CD4-positive, alpha-beta T cell treated with Interleukin-17A for 1 hour (primary cell): ENCODE measurements at regions not wholly inside any gene's neighbourhood (a gene's known extent, or its start where the extent isn't known, plus 50 kb on each side); places are given as distances from the start of the nearest gene placed in this dataset.

ENCODE experiments used
- DNase-seq: peaks from one replicate; pipeline ENCODE4 v3.0.0-alpha.2; 2020

GRCh38 chr14:85409481-85410210 lies 120.3 kb upstream of the FLRT2 start:
- DNase-seq = no peak

GRCh38 chr14:85412756-85413155 lies 117.2 kb upstream of the FLRT2 start:
- DNase-seq = no peak

- DNase-seq = no peak
Observed at GRCh38 chr14:85413836-85414526, 116.0 kb upstream of the FLRT2 start.

GRCh38 chr14:85415015-85415712 lies 114.8 kb upstream of the FLRT2 start:
- no peak for DNase-seq

- no peak for DNase-seq
Observed at GRCh38 chr14:85416771-85417170, 113.2 kb upstream of the FLRT2 start.

GRCh38 chr14:85417396-85417795 lies 112.5 kb upstream of the FLRT2 start:
- DNase-seq = no peak

GRCh38 chr14:85418721-85419120 lies 111.2 kb upstream of the FLRT2 start:
- no peak for DNase-seq

GRCh38 chr14:85420278-85420677 lies 109.7 kb upstream of the FLRT2 start:
- DNase-seq = no peak

- DNase-seq = no peak
Observed at GRCh38 chr14:85420707-85421106, 109.2 kb upstream of the FLRT2 start.

GRCh38 chr14:85421186-85421877 lies 108.6 kb upstream of the FLRT2 start:
- no peak for DNase-seq

- no peak for DNase-seq
Observed at GRCh38 chr14:85423889-85424288, 106.1 kb upstream of the FLRT2 start.

- DNase-seq = no peak
Observed at GRCh38 chr14:85425507-85425906, 104.4 kb upstream of the FLRT2 start.

- DNase-seq = no peak
Observed at GRCh38 chr14:85426068-85426935, 103.6 kb upstream of the FLRT2 start.

- DNase-seq = no peak
Observed at GRCh38 chr14:85428926-85429325, 101.0 kb upstream of the FLRT2 start.

- DNase-seq = no peak
Observed at GRCh38 chr14:85437148-85437547, 92.8 kb upstream of the FLRT2 start.

- DNase-seq = no peak
Observed at GRCh38 chr14:85438001-85438400, 91.9 kb upstream of the FLRT2 start.

GRCh38 chr14:85438481-85438942 lies 91.4 kb upstream of the FLRT2 start:
- no peak for DNase-seq

- DNase-seq = no peak
Observed at GRCh38 chr14:85439696-85440328, 90.1 kb upstream of the FLRT2 start.

GRCh38 chr14:85441909-85442643 lies 87.9 kb upstream of the FLRT2 start:
- no peak for DNase-seq

- no peak for DNase-seq
Observed at GRCh38 chr14:85442996-85443395, 86.9 kb upstream of the FLRT2 start.

GRCh38 chr14:85444635-85445034 lies 85.3 kb upstream of the FLRT2 start:
- DNase-seq = no peak
